ENCODE measurements at regions not wholly inside any gene's neighbourhood (a gene's known extent, or its start where the extent isn't known, plus 50 kb on each side); places are given as distances from the start of the nearest gene placed in this dataset.

- intact Hi-C loops (cut with DNase I) = no loop called here
- no peak for DNase-seq
- 77 to 81% (median 79%) methylated on average over 4 of the region's 4 CpGs for WGBS, 3 donors
- H3K27me3 ChIP-seq = no peaks in the 10 kb centered on the region
- H3K36me3 ChIP-seq = no peaks in the 10 kb centered on the region
- TF ChIP-seq POLR2A (IDR thresholded peaks at IDR 0.05) (no peak), CTCF (IDR thresholded peaks at IDR 0.05) (no peak), EP300 (IDR thresholded peaks at IDR 0.05) (no peak)
- no peak overlapping the region for H3K4me3 ChIP-seq
- H3K4me1 ChIP-seq (ENCODE audit: insufficient read depth) = no peaks in the 10 kb centered on the region
- H3K27ac ChIP-seq = no peak overlapping the region
- H3K9me3 ChIP-seq = no peaks in the 10 kb centered on the region
These were observed 450.7 kb upstream of the CCL2 start for GRCh38 chr17:33804401-33804800.

GRCh38 chr17:33806631-33807030 lies 448.5 kb upstream of the CCL2 start:
- Histone ChIP-seq H3K4me3 (no peak overlapping the region), H3K27ac (no peak overlapping the region), H3K36me3 (no peaks in the 10 kb centered on the region), H3K4me1 (ENCODE audit: insufficient read depth) (no peaks in the 10 kb centered on the region), H3K27me3 (no peaks in the 10 kb centered on the region), H3K9me3 (no peaks in the 10 kb centered on the region)
- DNase-seq = no peak
- intact Hi-C loops (cut with DNase I) = no loop called here
- TF ChIP-seq CTCF (IDR thresholded peaks at IDR 0.05) = no peak
- TF ChIP-seq EP300 (IDR thresholded peaks at IDR 0.05) = no peak
- TF ChIP-seq POLR2A (IDR thresholded peaks at IDR 0.05) = no peak

GRCh38 chr17:33809748-33810147 lies 445.3 kb upstream of the CCL2 start:
- Histone ChIP-seq H3K4me1 (ENCODE audit: insufficient read depth) (no peaks in the 10 kb centered on the region), H3K4me3 (no peak overlapping the region), H3K36me3 (no peaks in the 10 kb centered on the region), H3K9me3 (no peaks in the 10 kb centered on the region), H3K27ac (no peak overlapping the region), H3K27me3 (no peaks in the 10 kb centered on the region)
- intact Hi-C loops (cut with DNase I) = no loop called here
- DNase-seq = no peak
- TF ChIP-seq POLR2A (IDR thresholded peaks at IDR 0.05) (no peak), CTCF (IDR thresholded peaks at IDR 0.05) (no peak), EP300 (IDR thresholded peaks at IDR 0.05) (no peak)

- DNase-seq = no peak
- H3K36me3 ChIP-seq = no peaks in the 10 kb centered on the region
- no peaks in the 10 kb centered on the region for H3K27me3 ChIP-seq
- H3K27ac ChIP-seq = no peak overlapping the region
- no peaks in the 10 kb centered on the region for H3K4me1 ChIP-seq (ENCODE audit: insufficient read depth)
- intact Hi-C loops (cut with DNase I) = no loop called here
- TF ChIP-seq EP300 (IDR thresholded peaks at IDR 0.05) = no peak
- TF ChIP-seq CTCF (IDR thresholded peaks at IDR 0.05) = no peak
- 41 to 44% (median 42%) methylated on average over 7 of the region's 7 CpGs for WGBS, 3 donors
- H3K4me3 ChIP-seq = no peak overlapping the region
- H3K9me3 ChIP-seq = no peaks in the 10 kb centered on the region
These were observed 443.9 kb upstream of the CCL2 start for GRCh38 chr17:33811004-33811760.
